SK-N-SH (cell line): ENCODE measurements at regions not wholly inside any gene's neighbourhood (a gene's known extent, or its start where the extent isn't known, plus 50 kb on each side); places are given as distances from the start of the nearest gene placed in this dataset.

Experiments
- CTCF ChIA-PET: fragments of 300-600, 350-600 bp; formaldehyde crosslinking; extraction: SDS; loops from one replicate; lab custom pipeline; 2021; lab: Yijun Ruan, JAX
- POLR2A ChIA-PET: fragments of 350-600 bp; sonication (Branson Sonifier 250); formaldehyde crosslinking; extraction: SDS; loops from one replicate; lab custom pipeline; 2020; ENCODE audit warnings: antibody characterized with exemption, inconsistent platforms; lab: Yijun Ruan, JAX
- DNase-seq: peaks from one replicate; pipeline ENCODE4 v3.0.0; 2012
- H2AFZ ChIP-seq: fragments of 200-600 bp; sonication (generic); 2 replicates; pipeline ENCODE4 v1.8.1; 2016; ENCODE audit warnings: antibody characterized with exemption, mild to moderate bottlenecking, low read depth
- H3F3A ChIP-seq: fragments of 200-600 bp; sonication (generic); replicated peaks from 2 replicates; pipeline ENCODE3; 2016; ENCODE audit warnings: antibody characterized with exemption, mild to moderate bottlenecking; ENCODE audit not compliant: insufficient read depth
- H3K27ac ChIP-seq, 2 experiments: fragments of 200-500 bp in 1 of 2; fragments of 200-600 bp in 1 of 2; sonication (Bioruptor generic) in 1 of 2; sonication (generic), shearing (Covaris generic) in 1 of 2; 2 replicates each; pipeline versions ENCODE4 v1.5.1 to v1.6.1; 2014 to 2016; ENCODE audit warnings: low read depth in 2 of 2, inconsistent platforms in 1 of 2, low read length in 1 of 2, mild to moderate bottlenecking in 1 of 2, mixed read lengths in 1 of 2
- H3K27me3 ChIP-seq: fragments of 200-600 bp; sonication (generic), shearing (Covaris generic); 2 replicates; pipeline ENCODE4 v1.6.1; 2016; ENCODE audit warnings: mixed run types; ENCODE audit not compliant: insufficient read depth
- H3K36me3 ChIP-seq, 2 experiments: fragments of 200-500 bp in 1 of 2; fragments of 200-600 bp in 1 of 2; sonication (Bioruptor generic) in 1 of 2; sonication (generic) in 1 of 2; replicated peaks in 1 of 2; 2 replicates each; pipeline versions ENCODE3 to v1.5.1; 2014 to 2016; ENCODE audit warnings: low read length in 1 of 2, mild to moderate bottlenecking in 1 of 2; ENCODE audit not compliant: insufficient read depth in 2 of 2, control insufficient read depth in 1 of 2
- H3K4me1 ChIP-seq, 2 experiments: fragments of 200-500 bp in 1 of 2; fragments of 200-600 bp in 1 of 2; sonication (Bioruptor generic) in 1 of 2; sonication (generic), shearing (Covaris generic) in 1 of 2; 2 replicates each; pipeline versions ENCODE4 v1.5.1 to v1.6.1; 2014 to 2016; ENCODE audit warnings: low read depth in 1 of 2, low read length in 1 of 2, mixed run types in 1 of 2; ENCODE audit not compliant: insufficient read depth in 2 of 2, control insufficient read depth in 1 of 2
- H3K4me2 ChIP-seq: fragments of 200-600 bp; sonication (generic), shearing (Covaris generic); 2 replicates; pipeline ENCODE4 v1.6.1; 2017; ENCODE audit warnings: mixed run types
- H3K4me3 ChIP-seq, 2 experiments: fragments of 200-500 bp in 1 of 2; fragments of 200-600 bp in 1 of 2; sonication (Bioruptor generic) in 1 of 2; sonication (generic), shearing (Covaris generic) in 1 of 2; 2 replicates each; pipeline versions ENCODE4 v1.5.1 to v1.8.1; 2014 to 2016; ENCODE audit warnings: low read depth in 2 of 2, inconsistent platforms in 1 of 2, low read length in 1 of 2, mild to moderate bottlenecking in 1 of 2, mixed read lengths in 1 of 2, moderate library complexity in 1 of 2
- H3K79me2 ChIP-seq: fragments of 200-600 bp; sonication (generic); 2 replicates; pipeline ENCODE4 v1.8.1; 2017; ENCODE audit warnings: mild to moderate bottlenecking; ENCODE audit not compliant: insufficient read depth
- H3K9ac ChIP-seq: fragments of 200-600 bp; sonication (generic); 2 replicates; pipeline ENCODE4 v1.6.1; 2017; ENCODE audit warnings: mixed run types
- H3K9me2 ChIP-seq: fragments of 200-600 bp; sonication (generic); 2 replicates; pipeline ENCODE4 v1.6.1; 2017; ENCODE audit warnings: mixed run types
- H3K9me3 ChIP-seq: fragments of 200-600 bp; sonication (generic); 2 replicates; pipeline ENCODE4 v1.6.1; 2017; ENCODE audit warnings: mixed run types, mild to moderate bottlenecking, moderate library complexity
- H4K20me1 ChIP-seq: fragments of 200-600 bp; sonication (generic); 2 replicates; pipeline ENCODE4 v1.6.1; 2017; ENCODE audit warnings: mild to moderate bottlenecking, mixed run types; ENCODE audit not compliant: insufficient read depth
- CHD2 ChIP-seq: fragments of 150-350 bp; IDR thresholded peaks from 2 replicates; pipeline ENCODE4 v1.6.1; 2018; ENCODE audit warnings: low read length; ENCODE audit not compliant: partially characterized antibody
- ELF1 ChIP-seq: IDR thresholded peaks from 2 replicates; pipeline ENCODE4 v1.4.0; 2012
- EP300 ChIP-seq, 2 experiments: IDR thresholded peaks; 2 replicates each; pipeline versions ENCODE4 v1.4.0 to v1.6.1; 2012; ENCODE audit warnings: borderline replicate concordance in 1 of 2, low read depth in 1 of 2, low read length in 1 of 2
- EZH2phosphoT487 ChIP-seq: fragments of 200-600 bp; sonication (generic); IDR thresholded peaks from 2 replicates; pipeline ENCODE4 v1.6.1; 2017; ENCODE audit warnings: low read depth, mixed run types, mild to moderate bottlenecking, antibody characterized with exemption, moderate library complexity, borderline replicate concordance
- FOXJ3 ChIP-seq: sonication (generic); formaldehyde crosslinking; IDR thresholded peaks from 2 replicates; pipeline ENCODE4 v1.5.1; 2020; ENCODE audit warnings: mild to moderate bottlenecking, missing genetic modification reagents
- JUND ChIP-seq: IDR thresholded peaks from 2 replicates; pipeline ENCODE4 v1.4.0; 2012
- MXI1 ChIP-seq: IDR thresholded peaks from 2 replicates; pipeline ENCODE4 v1.6.1; 2012; ENCODE audit warnings: mild to moderate bottlenecking, low read depth, low read length, improper control_type of control experiment
- NFIC ChIP-seq: IDR thresholded peaks from 2 replicates; pipeline ENCODE4 v1.4.0; 2012; ENCODE audit warnings: borderline replicate concordance
- NRF1 ChIP-seq: IDR thresholded peaks from 2 replicates; pipeline ENCODE4 v1.6.1; 2012; ENCODE audit warnings: low read depth, mild to moderate bottlenecking, low read length
- RCOR1 ChIP-seq: fragments of 150-350 bp; IDR thresholded peaks from 2 replicates; pipeline ENCODE4 v1.6.1; 2017; ENCODE audit warnings: antibody characterized with exemption, low read length
- RXRA ChIP-seq: IDR thresholded peaks from 2 replicates; pipeline ENCODE4 v1.4.0; 2012; ENCODE audit warnings: low read depth, mild to moderate bottlenecking, borderline replicate concordance
- SMC3 ChIP-seq: IDR thresholded peaks from 2 replicates; pipeline ENCODE4 v1.6.1; 2012; ENCODE audit warnings: low read depth, low read length, improper control_type of control experiment
- TAF1 ChIP-seq: IDR thresholded peaks from 2 replicates; pipeline ENCODE4 v1.6.1; 2012; ENCODE audit warnings: low read depth, mild to moderate bottlenecking, low read length, moderate library complexity, borderline replicate concordance
- TCF12 ChIP-seq: IDR thresholded peaks from 2 replicates; pipeline ENCODE4 v1.4.0; 2012
- TEAD4 ChIP-seq: IDR thresholded peaks from 2 replicates; pipeline ENCODE4 v1.4.0; 2012; ENCODE audit warnings: mild to moderate bottlenecking, borderline replicate concordance; ENCODE audit not compliant: insufficient read depth
- YY1 ChIP-seq: IDR thresholded peaks from 2 replicates; pipeline ENCODE4 v1.4.0; 2012; ENCODE audit warnings: low read depth, mild to moderate bottlenecking
- WGBS: methylation state at CpG from one replicate; pipeline ENCODE4 v1.1.6; 2017; ENCODE audit warnings: low lambda C conversion rate; 5-methylcytosine and 5-hydroxymethylcytosine counted together
- TF ChIP-seq, protein P1 (sequence below): fragments of 150-350 bp; IDR thresholded peaks from 2 replicates; pipeline ENCODE4 v1.6.1; 2016; ENCODE audit warnings: mild to moderate bottlenecking, low read depth, low read length
- TF ChIP-seq, protein P2 (sequence below): fragments of 200-600 bp; sonication (generic); IDR thresholded peaks from 2 replicates; pipeline ENCODE4 v1.6.1; 2017; ENCODE audit warnings: antibody characterized with exemption, mild to moderate bottlenecking, moderate library complexity
- TF ChIP-seq, protein P3 (sequence below): IDR thresholded peaks from 2 replicates; pipeline ENCODE4 v1.4.0; 2012; ENCODE audit warnings: low read depth
- TF ChIP-seq, protein P4 (sequence below): IDR thresholded peaks from 2 replicates; pipeline ENCODE4 v1.6.1; 2012; ENCODE audit warnings: mild to moderate bottlenecking, low read depth, low read length, moderate library complexity

DNA sequence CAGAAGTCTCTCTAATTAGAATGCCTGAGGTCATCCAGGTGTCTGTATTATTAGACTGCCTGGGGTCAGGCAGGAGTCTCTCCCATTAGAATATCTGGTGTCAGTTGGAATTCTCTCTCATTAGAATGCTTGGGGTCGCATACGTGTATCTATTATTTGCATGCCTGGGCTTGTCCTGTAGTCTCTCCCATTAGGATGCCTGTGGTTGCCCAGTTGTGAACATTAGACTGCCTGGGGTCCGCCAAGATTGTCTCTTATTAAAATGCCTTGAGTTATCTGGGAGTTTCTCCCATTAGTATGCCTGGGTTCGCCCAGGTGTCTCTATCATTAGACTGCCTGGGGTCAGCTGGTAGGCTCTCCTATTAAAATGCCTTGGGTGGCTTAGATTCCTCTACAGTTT lies 1494.7 kb downstream of the UQCRFS1 start:
- no peaks in the 10 kb centered on the region for H3K9me2 ChIP-seq
- no peak for DNase-seq
- CTCF ChIA-PET: no interaction called here
- H4K20me1 ChIP-seq: no peaks in the 10 kb centered on the region
- H3K4me2 ChIP-seq: no peak overlapping the region
- H3K9ac ChIP-seq: no peak overlapping the region
- no peaks in the 10 kb centered on the region for H3K27me3 ChIP-seq
- H3K36me3 ChIP-seq: no peaks in the 10 kb centered on the region
- H3K27ac ChIP-seq: no peak overlapping the region
- TF ChIP-seq EP300 (IDR thresholded peaks at IDR 0.05; ENCODE audit: borderline replicate concordance in 1 of 2, low read depth in 1 of 2, low read length in 1 of 2) (no peak), RXRA (no peak), NFIC (no peak), JUND (no peak), FOXJ3 (CRISPR knock-in tag) (no peak), SMC3 (no peak), TAF1 (no peak), RCOR1 (no peak), CHD2 (no peak), ELF1 (no peak), NRF1 (no peak), TCF12 (no peak), EZH2phosphoT487 (no peak), MXI1 (no peak), YY1 (no peak), TEAD4 (no peak)
- TF ChIP-seq, protein P1, sequence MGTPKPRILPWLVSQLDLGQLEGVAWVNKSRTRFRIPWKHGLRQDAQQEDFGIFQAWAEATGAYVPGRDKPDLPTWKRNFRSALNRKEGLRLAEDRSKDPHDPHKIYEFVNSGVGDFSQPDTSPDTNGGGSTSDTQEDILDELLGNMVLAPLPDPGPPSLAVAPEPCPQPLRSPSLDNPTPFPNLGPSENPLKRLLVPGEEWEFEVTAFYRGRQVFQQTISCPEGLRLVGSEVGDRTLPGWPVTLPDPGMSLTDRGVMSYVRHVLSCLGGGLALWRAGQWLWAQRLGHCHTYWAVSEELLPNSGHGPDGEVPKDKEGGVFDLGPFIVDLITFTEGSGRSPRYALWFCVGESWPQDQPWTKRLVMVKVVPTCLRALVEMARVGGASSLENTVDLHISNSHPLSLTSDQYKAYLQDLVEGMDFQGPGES: no peak
- TF ChIP-seq, protein P2, sequence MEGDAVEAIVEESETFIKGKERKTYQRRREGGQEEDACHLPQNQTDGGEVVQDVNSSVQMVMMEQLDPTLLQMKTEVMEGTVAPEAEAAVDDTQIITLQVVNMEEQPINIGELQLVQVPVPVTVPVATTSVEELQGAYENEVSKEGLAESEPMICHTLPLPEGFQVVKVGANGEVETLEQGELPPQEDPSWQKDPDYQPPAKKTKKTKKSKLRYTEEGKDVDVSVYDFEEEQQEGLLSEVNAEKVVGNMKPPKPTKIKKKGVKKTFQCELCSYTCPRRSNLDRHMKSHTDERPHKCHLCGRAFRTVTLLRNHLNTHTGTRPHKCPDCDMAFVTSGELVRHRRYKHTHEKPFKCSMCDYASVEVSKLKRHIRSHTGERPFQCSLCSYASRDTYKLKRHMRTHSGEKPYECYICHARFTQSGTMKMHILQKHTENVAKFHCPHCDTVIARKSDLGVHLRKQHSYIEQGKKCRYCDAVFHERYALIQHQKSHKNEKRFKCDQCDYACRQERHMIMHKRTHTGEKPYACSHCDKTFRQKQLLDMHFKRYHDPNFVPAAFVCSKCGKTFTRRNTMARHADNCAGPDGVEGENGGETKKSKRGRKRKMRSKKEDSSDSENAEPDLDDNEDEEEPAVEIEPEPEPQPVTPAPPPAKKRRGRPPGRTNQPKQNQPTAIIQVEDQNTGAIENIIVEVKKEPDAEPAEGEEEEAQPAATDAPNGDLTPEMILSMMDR: no peak
- TF ChIP-seq, protein P3, sequence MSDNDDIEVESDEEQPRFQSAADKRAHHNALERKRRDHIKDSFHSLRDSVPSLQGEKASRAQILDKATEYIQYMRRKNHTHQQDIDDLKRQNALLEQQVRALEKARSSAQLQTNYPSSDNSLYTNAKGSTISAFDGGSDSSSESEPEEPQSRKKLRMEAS: no peak
- TF ChIP-seq, protein P4, sequence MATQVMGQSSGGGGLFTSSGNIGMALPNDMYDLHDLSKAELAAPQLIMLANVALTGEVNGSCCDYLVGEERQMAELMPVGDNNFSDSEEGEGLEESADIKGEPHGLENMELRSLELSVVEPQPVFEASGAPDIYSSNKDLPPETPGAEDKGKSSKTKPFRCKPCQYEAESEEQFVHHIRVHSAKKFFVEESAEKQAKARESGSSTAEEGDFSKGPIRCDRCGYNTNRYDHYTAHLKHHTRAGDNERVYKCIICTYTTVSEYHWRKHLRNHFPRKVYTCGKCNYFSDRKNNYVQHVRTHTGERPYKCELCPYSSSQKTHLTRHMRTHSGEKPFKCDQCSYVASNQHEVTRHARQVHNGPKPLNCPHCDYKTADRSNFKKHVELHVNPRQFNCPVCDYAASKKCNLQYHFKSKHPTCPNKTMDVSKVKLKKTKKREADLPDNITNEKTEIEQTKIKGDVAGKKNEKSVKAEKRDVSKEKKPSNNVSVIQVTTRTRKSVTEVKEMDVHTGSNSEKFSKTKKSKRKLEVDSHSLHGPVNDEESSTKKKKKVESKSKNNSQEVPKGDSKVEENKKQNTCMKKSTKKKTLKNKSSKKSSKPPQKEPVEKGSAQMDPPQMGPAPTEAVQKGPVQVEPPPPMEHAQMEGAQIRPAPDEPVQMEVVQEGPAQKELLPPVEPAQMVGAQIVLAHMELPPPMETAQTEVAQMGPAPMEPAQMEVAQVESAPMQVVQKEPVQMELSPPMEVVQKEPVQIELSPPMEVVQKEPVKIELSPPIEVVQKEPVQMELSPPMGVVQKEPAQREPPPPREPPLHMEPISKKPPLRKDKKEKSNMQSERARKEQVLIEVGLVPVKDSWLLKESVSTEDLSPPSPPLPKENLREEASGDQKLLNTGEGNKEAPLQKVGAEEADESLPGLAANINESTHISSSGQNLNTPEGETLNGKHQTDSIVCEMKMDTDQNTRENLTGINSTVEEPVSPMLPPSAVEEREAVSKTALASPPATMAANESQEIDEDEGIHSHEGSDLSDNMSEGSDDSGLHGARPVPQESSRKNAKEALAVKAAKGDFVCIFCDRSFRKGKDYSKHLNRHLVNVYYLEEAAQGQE: no peak
- no peaks in the 10 kb centered on the region for H3K9me3 ChIP-seq
- no peaks in the 10 kb centered on the region for H3K79me2 ChIP-seq
- H3F3A ChIP-seq: no peaks in the 10 kb centered on the region
- POLR2A ChIA-PET: no interaction called here
- WGBS: 41% methylated on average over 4 of the region's 4 CpGs
- H3K4me3 ChIP-seq: no peak overlapping the region
- H3K4me1 ChIP-seq: no peaks in the 10 kb centered on the region
- H2AFZ ChIP-seq: no peak overlapping the region
